ENCODE measurements at regions not wholly inside any gene's neighbourhood (a gene's known extent, or its start where the extent isn't known, plus 50 kb on each side); places are given as distances from the start of the nearest gene placed in this dataset.

GRCh38 chr2:201969241-201969937 lies 64.3 kb upstream of the FZD7 start:
- DNase-seq (ENCODE audit: low read depth): no peak

GRCh38 chr2:201969938-201970785 lies 63.5 kb upstream of the FZD7 start:
- DNase-seq (ENCODE audit: low read depth): peak; percentile 36

- no peak for DNase-seq (ENCODE audit: low read depth)
These were observed 62.9 kb upstream of the FZD7 start for GRCh38 chr2:201970786-201971108.

GRCh38 chr2:201971531-201972228 lies 62.0 kb upstream of the FZD7 start:
- DNase-seq (ENCODE audit: low read depth): peak; percentile 38

- no peak for DNase-seq (ENCODE audit: low read depth)
These were observed 60.9 kb upstream of the FZD7 start for GRCh38 chr2:201972621-201973255.

GRCh38 chr2:201973305-201973928 lies 60.2 kb upstream of the FZD7 start:
- no peak for DNase-seq (ENCODE audit: low read depth)

GRCh38 chr2:201974171-201975100 lies 59.2 kb upstream of the FZD7 start:
- DNase-seq (ENCODE audit: low read depth): no peak

- no peak for DNase-seq (ENCODE audit: low read depth)
These were observed 58.2 kb upstream of the FZD7 start for GRCh38 chr2:201975434-201975833.

- no peak for DNase-seq (ENCODE audit: low read depth)
These were observed 57.6 kb upstream of the FZD7 start for GRCh38 chr2:201975964-201976612.

- no peak for DNase-seq (ENCODE audit: low read depth)
These were observed 56.0 kb upstream of the FZD7 start for GRCh38 chr2:201977651-201978050.

- DNase-seq (ENCODE audit: low read depth): no peak
These were observed 55.3 kb upstream of the FZD7 start for GRCh38 chr2:201978333-201978732.

GRCh38 chr2:201978986-201979385 lies 54.7 kb upstream of the FZD7 start:
- no peak for DNase-seq (ENCODE audit: low read depth)

- no peak for DNase-seq (ENCODE audit: low read depth)
These were observed 53.2 kb upstream of the FZD7 start for GRCh38 chr2:201980389-201980821.

- no peak for DNase-seq (ENCODE audit: low read depth)
These were observed 52.7 kb upstream of the FZD7 start for GRCh38 chr2:201980946-201981345.

GRCh38 chr2:201983174-201983573 lies 50.5 kb upstream of the FZD7 start:
- no peak for DNase-seq (ENCODE audit: low read depth)

- no peak for DNase-seq (ENCODE audit: low read depth)
These were observed 49.9 kb upstream of the FZD7 start for GRCh38 chr2:201983800-201984199.
